ENCODE measurements at regions not wholly inside any gene's neighbourhood (a gene's known extent, or its start where the extent isn't known, plus 50 kb on each side); places are given as distances from the start of the nearest gene placed in this dataset.

DNA sequence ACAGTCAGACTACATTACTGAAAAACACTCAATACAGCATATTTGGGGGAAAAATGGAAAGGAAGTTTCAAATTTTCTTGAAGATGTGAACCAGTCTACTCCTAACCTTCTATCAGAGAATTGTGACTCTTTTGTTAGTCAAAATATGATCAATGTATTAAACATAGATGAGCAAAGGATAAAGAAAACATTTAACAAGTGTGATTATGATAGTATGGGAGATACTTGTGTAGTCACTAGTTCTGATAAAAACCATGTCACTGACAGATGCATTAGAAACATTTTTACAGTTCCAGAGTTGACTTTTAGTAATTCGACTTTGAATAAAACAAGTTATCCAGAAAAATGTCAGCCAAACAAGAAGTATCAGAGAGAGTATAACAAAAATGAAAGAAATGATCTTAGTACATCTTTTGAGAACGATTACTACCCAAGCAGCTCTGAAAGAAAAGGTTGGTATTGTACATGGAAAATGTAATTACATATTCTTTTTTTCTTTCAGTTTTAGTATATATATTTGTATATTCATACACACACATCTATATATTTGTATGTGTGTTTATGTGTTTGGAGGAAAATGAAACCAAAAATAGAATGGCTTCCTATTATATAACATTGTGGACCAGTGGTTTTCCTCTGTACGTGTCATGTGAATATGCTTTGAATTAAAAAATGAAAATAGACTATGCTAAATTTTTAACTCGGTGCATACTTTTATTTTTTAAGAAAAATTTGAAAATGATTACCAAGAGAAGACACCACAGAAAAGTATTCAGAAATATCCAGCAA lies 63.3 kb upstream of the ABCD2 start:
- no peak overlapping the region for H3K27ac ChIP-seq (ENCODE audit: low read depth in 1 of 2, low read length in 2 of 2)
- no peak overlapping the region for H3K4me3 ChIP-seq (ENCODE audit: low read depth in 1 of 3, low read length in 3 of 3)
- peak overlapping the region in 1 of 2 donors; percentile 42 for H3K9ac ChIP-seq (ENCODE audit: low read depth in 1 of 2, low read length in 2 of 2)
- no peaks in the 10 kb centered on the region for H3K27me3 ChIP-seq (ENCODE audit: control insufficient read depth in 4 of 4, insufficient read depth in 4 of 4, low read length in 3 of 4)
- TF ChIP-seq, protein P1, sequence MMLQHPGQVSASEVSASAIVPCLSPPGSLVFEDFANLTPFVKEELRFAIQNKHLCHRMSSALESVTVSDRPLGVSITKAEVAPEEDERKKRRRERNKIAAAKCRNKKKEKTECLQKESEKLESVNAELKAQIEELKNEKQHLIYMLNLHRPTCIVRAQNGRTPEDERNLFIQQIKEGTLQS (IDR thresholded peaks at IDR 0.05) = no peak
- TF ChIP-seq, protein P2, sequence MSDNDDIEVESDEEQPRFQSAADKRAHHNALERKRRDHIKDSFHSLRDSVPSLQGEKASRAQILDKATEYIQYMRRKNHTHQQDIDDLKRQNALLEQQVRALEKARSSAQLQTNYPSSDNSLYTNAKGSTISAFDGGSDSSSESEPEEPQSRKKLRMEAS (IDR thresholded peaks at IDR 0.05) = no peak
- TF ChIP-seq JUND (IDR thresholded peaks at IDR 0.05) = no peak
- TF ChIP-seq, protein P3, sequence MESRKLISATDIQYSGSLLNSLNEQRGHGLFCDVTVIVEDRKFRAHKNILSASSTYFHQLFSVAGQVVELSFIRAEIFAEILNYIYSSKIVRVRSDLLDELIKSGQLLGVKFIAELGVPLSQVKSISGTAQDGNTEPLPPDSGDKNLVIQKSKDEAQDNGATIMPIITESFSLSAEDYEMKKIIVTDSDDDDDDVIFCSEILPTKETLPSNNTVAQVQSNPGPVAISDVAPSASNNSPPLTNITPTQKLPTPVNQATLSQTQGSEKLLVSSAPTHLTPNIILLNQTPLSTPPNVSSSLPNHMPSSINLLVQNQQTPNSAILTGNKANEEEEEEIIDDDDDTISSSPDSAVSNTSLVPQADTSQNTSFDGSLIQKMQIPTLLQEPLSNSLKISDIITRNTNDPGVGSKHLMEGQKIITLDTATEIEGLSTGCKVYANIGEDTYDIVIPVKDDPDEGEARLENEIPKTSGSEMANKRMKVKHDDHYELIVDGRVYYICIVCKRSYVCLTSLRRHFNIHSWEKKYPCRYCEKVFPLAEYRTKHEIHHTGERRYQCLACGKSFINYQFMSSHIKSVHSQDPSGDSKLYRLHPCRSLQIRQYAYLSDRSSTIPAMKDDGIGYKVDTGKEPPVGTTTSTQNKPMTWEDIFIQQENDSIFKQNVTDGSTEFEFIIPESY (IDR thresholded peaks at IDR 0.05) = no peak
- TF ChIP-seq SP1 (IDR thresholded peaks at IDR 0.05) = no peak
- TF ChIP-seq HNF4A (conservative IDR thresholded peaks at IDR 0.05) = no peak
- TF ChIP-seq GABPA (IDR thresholded peaks at IDR 0.05 in 1 of 2, conservative IDR thresholded peaks at IDR 0.05 in 1 of 2) = no peak
- TF ChIP-seq, protein P4, sequence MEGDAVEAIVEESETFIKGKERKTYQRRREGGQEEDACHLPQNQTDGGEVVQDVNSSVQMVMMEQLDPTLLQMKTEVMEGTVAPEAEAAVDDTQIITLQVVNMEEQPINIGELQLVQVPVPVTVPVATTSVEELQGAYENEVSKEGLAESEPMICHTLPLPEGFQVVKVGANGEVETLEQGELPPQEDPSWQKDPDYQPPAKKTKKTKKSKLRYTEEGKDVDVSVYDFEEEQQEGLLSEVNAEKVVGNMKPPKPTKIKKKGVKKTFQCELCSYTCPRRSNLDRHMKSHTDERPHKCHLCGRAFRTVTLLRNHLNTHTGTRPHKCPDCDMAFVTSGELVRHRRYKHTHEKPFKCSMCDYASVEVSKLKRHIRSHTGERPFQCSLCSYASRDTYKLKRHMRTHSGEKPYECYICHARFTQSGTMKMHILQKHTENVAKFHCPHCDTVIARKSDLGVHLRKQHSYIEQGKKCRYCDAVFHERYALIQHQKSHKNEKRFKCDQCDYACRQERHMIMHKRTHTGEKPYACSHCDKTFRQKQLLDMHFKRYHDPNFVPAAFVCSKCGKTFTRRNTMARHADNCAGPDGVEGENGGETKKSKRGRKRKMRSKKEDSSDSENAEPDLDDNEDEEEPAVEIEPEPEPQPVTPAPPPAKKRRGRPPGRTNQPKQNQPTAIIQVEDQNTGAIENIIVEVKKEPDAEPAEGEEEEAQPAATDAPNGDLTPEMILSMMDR (IDR thresholded peaks at IDR 0.05; ENCODE audit: low read depth, low read length, missing input control) = no peak
- TF ChIP-seq, protein P5, sequence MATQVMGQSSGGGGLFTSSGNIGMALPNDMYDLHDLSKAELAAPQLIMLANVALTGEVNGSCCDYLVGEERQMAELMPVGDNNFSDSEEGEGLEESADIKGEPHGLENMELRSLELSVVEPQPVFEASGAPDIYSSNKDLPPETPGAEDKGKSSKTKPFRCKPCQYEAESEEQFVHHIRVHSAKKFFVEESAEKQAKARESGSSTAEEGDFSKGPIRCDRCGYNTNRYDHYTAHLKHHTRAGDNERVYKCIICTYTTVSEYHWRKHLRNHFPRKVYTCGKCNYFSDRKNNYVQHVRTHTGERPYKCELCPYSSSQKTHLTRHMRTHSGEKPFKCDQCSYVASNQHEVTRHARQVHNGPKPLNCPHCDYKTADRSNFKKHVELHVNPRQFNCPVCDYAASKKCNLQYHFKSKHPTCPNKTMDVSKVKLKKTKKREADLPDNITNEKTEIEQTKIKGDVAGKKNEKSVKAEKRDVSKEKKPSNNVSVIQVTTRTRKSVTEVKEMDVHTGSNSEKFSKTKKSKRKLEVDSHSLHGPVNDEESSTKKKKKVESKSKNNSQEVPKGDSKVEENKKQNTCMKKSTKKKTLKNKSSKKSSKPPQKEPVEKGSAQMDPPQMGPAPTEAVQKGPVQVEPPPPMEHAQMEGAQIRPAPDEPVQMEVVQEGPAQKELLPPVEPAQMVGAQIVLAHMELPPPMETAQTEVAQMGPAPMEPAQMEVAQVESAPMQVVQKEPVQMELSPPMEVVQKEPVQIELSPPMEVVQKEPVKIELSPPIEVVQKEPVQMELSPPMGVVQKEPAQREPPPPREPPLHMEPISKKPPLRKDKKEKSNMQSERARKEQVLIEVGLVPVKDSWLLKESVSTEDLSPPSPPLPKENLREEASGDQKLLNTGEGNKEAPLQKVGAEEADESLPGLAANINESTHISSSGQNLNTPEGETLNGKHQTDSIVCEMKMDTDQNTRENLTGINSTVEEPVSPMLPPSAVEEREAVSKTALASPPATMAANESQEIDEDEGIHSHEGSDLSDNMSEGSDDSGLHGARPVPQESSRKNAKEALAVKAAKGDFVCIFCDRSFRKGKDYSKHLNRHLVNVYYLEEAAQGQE (IDR thresholded peaks at IDR 0.05) = no peak
- TF ChIP-seq YY1 (IDR thresholded peaks at IDR 0.05) = no peak
- TF ChIP-seq RAD21 (IDR thresholded peaks at IDR 0.05) = no peak
- TF ChIP-seq RXRA (IDR thresholded peaks at IDR 0.05) = no peak
- TF ChIP-seq FOXA1 (IDR thresholded peaks at IDR 0.05) = no peak
- no peak for TF ChIP-seq EGR1 (IDR thresholded peaks at IDR 0.05; ENCODE audit: low read depth in 2 of 2)
- TF ChIP-seq TAF1 (conservative IDR thresholded peaks at IDR 0.05) = no peak
- TF ChIP-seq FOXA2 (IDR thresholded peaks at IDR 0.05) = no peak
- TF ChIP-seq HNF4G (IDR thresholded peaks at IDR 0.05) = no peak
- no peak for TF ChIP-seq NR2F2 (IDR thresholded peaks at IDR 0.05)
- peaks cover 0 to 2% (median 0%) of the 10 kb centered on the region in 4 donors for H3K9me3 ChIP-seq (ENCODE audit: control insufficient read depth in 4 of 4, low read length in 3 of 4)
- WGBS = 59% methylated on average over 4 of the region's 4 CpGs
- no peak for DNase-seq (ENCODE audit: low spot score)
- no peaks in the 10 kb centered on the region for H3K4me1 ChIP-seq (ENCODE audit: control insufficient read depth in 4 of 4, insufficient read depth in 4 of 4, low read length in 3 of 4)
- no peaks in the 10 kb centered on the region for H3K36me3 ChIP-seq (ENCODE audit: control insufficient read depth in 4 of 4, insufficient read depth in 3 of 4, low read depth in 1 of 4, low read length in 3 of 4)

All from liver (tissue), 8 donors.